ENCODE measurements at regions not wholly inside any gene's neighbourhood (a gene's known extent, or its start where the extent isn't known, plus 50 kb on each side); places are given as distances from the start of the nearest gene placed in this dataset.

DNA sequence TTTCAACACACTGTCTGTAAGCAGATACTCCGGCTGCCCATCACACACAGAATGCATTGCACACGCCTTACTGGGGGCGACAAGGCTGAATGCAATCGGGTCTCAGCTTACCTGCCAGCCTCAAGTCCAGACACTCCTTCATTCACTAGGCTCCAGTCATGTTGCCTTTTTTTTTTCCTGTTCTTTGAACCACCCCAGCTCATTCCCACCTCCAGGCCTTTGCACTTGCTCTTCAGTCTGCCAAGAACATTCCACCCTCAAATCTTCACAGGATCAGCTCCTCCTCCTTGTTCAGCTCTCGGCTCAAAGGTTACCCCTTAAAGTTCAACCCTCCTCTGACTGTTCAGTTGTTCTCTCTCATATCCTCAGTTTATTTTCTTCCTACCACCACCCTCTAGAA lies 181.9 kb upstream of the ESRRG start:
- no peak overlapping the region for H3K27ac ChIP-seq

DNA sequence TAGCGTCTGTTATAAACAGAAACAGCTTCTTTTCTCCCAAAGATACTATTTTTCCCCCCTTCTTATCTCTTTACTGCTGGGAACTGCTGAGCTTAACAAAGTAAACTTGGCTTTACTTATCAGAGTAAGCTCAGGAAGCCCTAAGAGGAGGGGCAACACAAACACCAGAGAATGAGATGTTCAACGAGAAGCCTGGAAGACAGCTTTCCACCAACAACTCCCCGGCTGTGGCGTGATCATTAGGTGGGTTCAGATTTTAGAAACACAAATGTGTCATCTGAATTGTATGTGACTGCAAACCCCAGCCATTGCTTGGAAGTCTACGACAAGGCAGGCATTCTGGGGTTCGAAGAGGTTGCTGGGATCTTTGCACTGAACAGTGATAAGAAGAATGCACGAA lies 181.2 kb upstream of the ESRRG start:
- Histone ChIP-seq H3K27ac (no peak overlapping the region), H3K27me3 (no peaks in the 10 kb centered on the region), H3K9me3 (no peaks in the 10 kb centered on the region), H3K4me1 (ENCODE audit: control insufficient read depth in 1 of 2, insufficient read depth in 1 of 2, low read depth in 1 of 2, low read length in 1 of 2) (no peaks in the 10 kb centered on the region), H3K36me3 (no peaks in the 10 kb centered on the region), H3K4me3 (ENCODE audit: low read depth in 1 of 2, low read length in 1 of 2) (no peak overlapping the region)
- TF ChIP-seq, protein P1, sequence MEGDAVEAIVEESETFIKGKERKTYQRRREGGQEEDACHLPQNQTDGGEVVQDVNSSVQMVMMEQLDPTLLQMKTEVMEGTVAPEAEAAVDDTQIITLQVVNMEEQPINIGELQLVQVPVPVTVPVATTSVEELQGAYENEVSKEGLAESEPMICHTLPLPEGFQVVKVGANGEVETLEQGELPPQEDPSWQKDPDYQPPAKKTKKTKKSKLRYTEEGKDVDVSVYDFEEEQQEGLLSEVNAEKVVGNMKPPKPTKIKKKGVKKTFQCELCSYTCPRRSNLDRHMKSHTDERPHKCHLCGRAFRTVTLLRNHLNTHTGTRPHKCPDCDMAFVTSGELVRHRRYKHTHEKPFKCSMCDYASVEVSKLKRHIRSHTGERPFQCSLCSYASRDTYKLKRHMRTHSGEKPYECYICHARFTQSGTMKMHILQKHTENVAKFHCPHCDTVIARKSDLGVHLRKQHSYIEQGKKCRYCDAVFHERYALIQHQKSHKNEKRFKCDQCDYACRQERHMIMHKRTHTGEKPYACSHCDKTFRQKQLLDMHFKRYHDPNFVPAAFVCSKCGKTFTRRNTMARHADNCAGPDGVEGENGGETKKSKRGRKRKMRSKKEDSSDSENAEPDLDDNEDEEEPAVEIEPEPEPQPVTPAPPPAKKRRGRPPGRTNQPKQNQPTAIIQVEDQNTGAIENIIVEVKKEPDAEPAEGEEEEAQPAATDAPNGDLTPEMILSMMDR (IDR thresholded peaks at IDR 0.05), result no peak

More for the DNA sequence above, 181.9 kb upstream of the ESRRG start:
- Histone ChIP-seq H3K4me3 (ENCODE audit: low read depth in 1 of 2, low read length in 1 of 2) (no peak overlapping the region), H3K4me1 (ENCODE audit: control insufficient read depth in 1 of 2, insufficient read depth in 1 of 2, low read depth in 1 of 2, low read length in 1 of 2) (no peaks in the 10 kb centered on the region), H3K9me3 (no peaks in the 10 kb centered on the region), H3K27me3 (no peaks in the 10 kb centered on the region), H3K36me3 (no peaks in the 10 kb centered on the region)
- TF ChIP-seq, protein P1 (IDR thresholded peaks at IDR 0.05), result no peak

DNA sequence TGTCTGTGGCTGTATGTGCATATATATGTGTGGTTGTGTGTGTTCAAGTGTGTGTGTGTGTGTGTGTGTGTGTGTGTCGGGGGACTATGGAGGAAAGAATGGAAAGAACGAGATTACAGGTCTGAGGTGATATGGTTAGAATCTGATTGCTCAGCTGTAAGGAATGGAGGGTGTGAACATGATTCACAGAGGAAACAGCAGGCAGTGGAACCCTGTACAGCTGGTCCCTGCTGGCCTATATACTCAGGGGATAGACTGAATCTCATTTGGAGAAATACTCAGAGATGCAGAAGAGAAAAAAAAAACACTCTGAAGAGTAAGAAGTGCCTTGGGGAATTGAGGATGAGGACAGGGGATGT lies 180.1 kb upstream of the ESRRG start:
- TF ChIP-seq, protein P1 (IDR thresholded peaks at IDR 0.05), result no peak
- H3K9me3 ChIP-seq, result no peaks in the 10 kb centered on the region
- no peak overlapping the region for H3K4me3 ChIP-seq (ENCODE audit: low read depth in 1 of 2, low read length in 1 of 2)
- H3K36me3 ChIP-seq, result no peaks in the 10 kb centered on the region
- H3K27me3 ChIP-seq, result no peaks in the 10 kb centered on the region
- no peak overlapping the region for H3K27ac ChIP-seq
- H3K4me1 ChIP-seq (ENCODE audit: control insufficient read depth in 1 of 2, insufficient read depth in 1 of 2, low read depth in 1 of 2, low read length in 1 of 2), result no peaks in the 10 kb centered on the region

DNA sequence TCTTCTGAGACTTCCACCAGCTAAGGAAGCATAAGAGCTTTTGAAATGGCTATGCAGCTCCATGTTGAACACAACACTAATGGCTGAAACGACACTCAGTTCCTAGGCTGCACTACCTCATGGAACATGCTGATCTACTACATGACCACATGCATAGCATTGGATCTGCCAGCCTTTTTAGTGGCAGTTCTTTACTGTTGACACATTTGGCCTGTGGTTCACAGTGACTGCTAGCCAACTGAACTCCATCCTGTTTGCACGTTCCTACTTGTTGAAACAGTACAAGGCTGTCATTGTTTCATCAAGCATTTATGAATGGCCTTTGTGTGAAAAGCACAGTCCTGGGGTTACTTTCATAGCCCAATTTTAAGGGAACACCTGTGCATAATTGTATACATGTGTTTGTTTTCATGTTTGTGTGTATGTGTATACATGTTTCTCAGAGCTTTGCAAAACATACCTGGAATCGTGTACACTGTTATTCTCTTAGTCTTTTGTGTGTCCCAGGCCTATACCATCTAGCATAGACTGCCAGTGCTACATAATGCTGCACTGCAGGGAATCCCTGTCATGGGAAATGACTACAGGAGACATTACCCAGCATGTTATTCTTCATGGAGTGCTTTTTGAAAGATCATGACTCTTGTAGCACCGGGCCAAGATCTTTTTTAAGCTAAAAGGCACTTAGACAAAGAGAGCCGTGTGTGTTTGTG lies 179.6 kb upstream of the ESRRG start:
- Histone ChIP-seq H3K4me1 (ENCODE audit: control insufficient read depth in 1 of 2, insufficient read depth in 1 of 2, low read depth in 1 of 2, low read length in 1 of 2) (no peaks in the 10 kb centered on the region), H3K27me3 (no peaks in the 10 kb centered on the region), H3K4me3 (ENCODE audit: low read depth in 1 of 2, low read length in 1 of 2) (no peak overlapping the region), H3K27ac (no peak overlapping the region), H3K9me3 (no peaks in the 10 kb centered on the region), H3K36me3 (no peaks in the 10 kb centered on the region)
- TF ChIP-seq, protein P1 (IDR thresholded peaks at IDR 0.05), result no peak

DNA sequence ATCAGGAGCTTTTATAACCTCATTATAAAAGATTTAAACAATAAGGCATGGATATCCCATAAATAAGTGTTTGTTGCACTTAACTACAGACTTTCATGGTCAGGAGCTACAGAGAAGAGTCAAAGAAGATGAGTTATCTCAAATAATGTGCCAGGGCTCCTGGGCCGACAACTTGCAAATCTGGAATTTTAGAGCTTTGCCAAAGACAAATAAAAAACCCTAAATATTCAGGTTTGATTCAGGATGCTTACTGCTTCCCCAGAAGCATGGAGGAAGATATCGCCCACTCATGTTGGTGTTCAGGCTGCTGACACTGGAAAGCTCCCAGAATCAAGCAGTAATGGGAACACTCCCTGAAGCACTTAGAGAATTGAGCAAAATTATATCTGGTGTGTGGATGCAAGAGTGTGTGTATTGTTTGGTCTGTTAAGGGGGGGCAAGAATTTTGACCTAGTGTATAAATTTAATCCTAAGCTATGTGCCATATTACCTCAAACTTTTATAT lies 176.9 kb upstream of the ESRRG start:
- H3K4me3 ChIP-seq (ENCODE audit: low read depth in 1 of 2, low read length in 1 of 2), result no peak overlapping the region

More for the DNA sequence above, 176.9 kb upstream of the ESRRG start:
- no peaks in the 10 kb centered on the region for H3K27me3 ChIP-seq
- H3K27ac ChIP-seq, result no peak overlapping the region
- H3K9me3 ChIP-seq, result no peaks in the 10 kb centered on the region
- TF ChIP-seq, protein P1 (IDR thresholded peaks at IDR 0.05), result no peak
- no peaks in the 10 kb centered on the region for H3K36me3 ChIP-seq
- H3K4me1 ChIP-seq (ENCODE audit: control insufficient read depth in 1 of 2, insufficient read depth in 1 of 2, low read depth in 1 of 2, low read length in 1 of 2), result no peaks in the 10 kb centered on the region
